ENCODE measurements at regions not wholly inside any gene's neighbourhood (a gene's known extent, or its start where the extent isn't known, plus 50 kb on each side); places are given as distances from the start of the nearest gene placed in this dataset.

DNA sequence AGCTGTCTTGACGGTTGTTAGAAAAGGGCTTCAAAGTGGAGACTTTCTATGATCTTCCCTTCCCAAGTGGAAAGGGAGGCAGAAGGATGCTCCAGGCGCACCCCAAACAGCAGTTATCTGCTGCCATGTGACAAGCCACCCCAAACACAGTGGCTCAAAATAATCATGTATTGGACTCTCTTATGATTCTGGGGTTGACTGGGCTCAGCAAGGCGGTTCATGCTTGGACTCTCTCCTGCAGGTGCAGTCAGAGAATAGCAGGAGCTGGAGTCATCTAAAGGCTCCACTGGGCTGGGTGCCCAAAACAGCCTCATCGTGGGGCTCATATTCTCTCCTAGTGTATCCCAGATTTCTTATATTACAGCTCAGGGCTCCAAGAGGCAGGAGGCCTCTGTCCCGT is 177.6 kb upstream of the IER5L start (continued):
- TF ChIP-seq, protein P1, sequence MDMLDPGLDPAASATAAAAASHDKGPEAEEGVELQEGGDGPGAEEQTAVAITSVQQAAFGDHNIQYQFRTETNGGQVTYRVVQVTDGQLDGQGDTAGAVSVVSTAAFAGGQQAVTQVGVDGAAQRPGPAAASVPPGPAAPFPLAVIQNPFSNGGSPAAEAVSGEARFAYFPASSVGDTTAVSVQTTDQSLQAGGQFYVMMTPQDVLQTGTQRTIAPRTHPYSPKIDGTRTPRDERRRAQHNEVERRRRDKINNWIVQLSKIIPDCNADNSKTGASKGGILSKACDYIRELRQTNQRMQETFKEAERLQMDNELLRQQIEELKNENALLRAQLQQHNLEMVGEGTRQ (IDR thresholded peaks at IDR 0.05; ENCODE audit: low read length), result no peak
- TF ChIP-seq RXRA (IDR thresholded peaks at IDR 0.05; ENCODE audit: insufficient read depth, low read depth, low read length) (no peak), RBBP5 (IDR thresholded peaks at IDR 0.05; ENCODE audit: borderline replicate concordance, low read depth, low read length) (no peak), MAFK (IDR thresholded peaks at IDR 0.05; ENCODE audit: low read depth, low read length) (no peak), POLR2AphosphoS5 (IDR thresholded peaks at IDR 0.05; ENCODE audit: low read depth, low read length) (no peak), ZNF274 (IDR thresholded peaks at IDR 0.05; ENCODE audit: borderline replicate concordance, extremely low read depth, low read length) (no peak), JUND (IDR thresholded peaks at IDR 0.05; ENCODE audit: low read length) (no peak)
